ENCODE measurements at regions not wholly inside any gene's neighbourhood (a gene's known extent, or its start where the extent isn't known, plus 50 kb on each side); places are given as distances from the start of the nearest gene placed in this dataset.

GRCh38 chr9:111720174-111720573, 58.8 kb downstream of the GNG10 start:
- no peak for DNase-seq (ENCODE audit: low read depth, low spot score)

More at GRCh38 chr9:111720174-111720573, 58.8 kb downstream of the GNG10 start:
- TF ChIP-seq, protein P1, sequence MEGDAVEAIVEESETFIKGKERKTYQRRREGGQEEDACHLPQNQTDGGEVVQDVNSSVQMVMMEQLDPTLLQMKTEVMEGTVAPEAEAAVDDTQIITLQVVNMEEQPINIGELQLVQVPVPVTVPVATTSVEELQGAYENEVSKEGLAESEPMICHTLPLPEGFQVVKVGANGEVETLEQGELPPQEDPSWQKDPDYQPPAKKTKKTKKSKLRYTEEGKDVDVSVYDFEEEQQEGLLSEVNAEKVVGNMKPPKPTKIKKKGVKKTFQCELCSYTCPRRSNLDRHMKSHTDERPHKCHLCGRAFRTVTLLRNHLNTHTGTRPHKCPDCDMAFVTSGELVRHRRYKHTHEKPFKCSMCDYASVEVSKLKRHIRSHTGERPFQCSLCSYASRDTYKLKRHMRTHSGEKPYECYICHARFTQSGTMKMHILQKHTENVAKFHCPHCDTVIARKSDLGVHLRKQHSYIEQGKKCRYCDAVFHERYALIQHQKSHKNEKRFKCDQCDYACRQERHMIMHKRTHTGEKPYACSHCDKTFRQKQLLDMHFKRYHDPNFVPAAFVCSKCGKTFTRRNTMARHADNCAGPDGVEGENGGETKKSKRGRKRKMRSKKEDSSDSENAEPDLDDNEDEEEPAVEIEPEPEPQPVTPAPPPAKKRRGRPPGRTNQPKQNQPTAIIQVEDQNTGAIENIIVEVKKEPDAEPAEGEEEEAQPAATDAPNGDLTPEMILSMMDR (IDR thresholded peaks at IDR 0.05; ENCODE audit: low read depth, low read length), result no peak
- Histone ChIP-seq H3K27me3 (ENCODE audit: control insufficient read depth, insufficient read depth, low read length) (no peaks in the 10 kb centered on the region), H3K4me3 (ENCODE audit: low read depth, low read length) (no peak overlapping the region), H3K9me3 (ENCODE audit: control insufficient read depth, insufficient read depth, low read length) (no peaks in the 10 kb centered on the region), H3K27ac (ENCODE audit: low read depth, low read length) (no peak overlapping the region)
- CTCF ChIA-PET, result no interaction called here
- POLR2A ChIA-PET, result no interaction called here
